Ascending aorta (tissue), 2 donors: ENCODE measurements at regions not wholly inside any gene's neighbourhood (a gene's known extent, or its start where the extent isn't known, plus 50 kb on each side); places are given as distances from the start of the nearest gene placed in this dataset.

Experiments
- DNase-seq, 2 donors: peaks; one replicate each; pipeline ENCODE4 v3.0.0-alpha.2; 2019; ENCODE audit warnings: low spot score in 2 of 2
- H3K27ac ChIP-seq, 2 donors: fragments of 200-600 bp; sonication (generic); one replicate each; pipeline ENCODE4 v1.5.1; 2016 to 2017; ENCODE audit warnings: mild to moderate bottlenecking in 1 of 2
- H3K27me3 ChIP-seq: fragments of 200-600 bp; sonication (generic); one replicate; pipeline ENCODE4 v1.5.1; 2017
- H3K36me3 ChIP-seq, 2 donors: fragments of 200-600 bp; sonication (generic); one replicate each; pipeline ENCODE4 v1.5.1; 2016
- H3K4me1 ChIP-seq, 2 donors: fragments of 200-600 bp; sonication (generic); one replicate each; pipeline ENCODE4 v1.5.1; 2016 to 2017; ENCODE audit warnings: mild to moderate bottlenecking in 1 of 2
- H3K4me3 ChIP-seq, 2 donors: fragments of 200-600 bp; sonication (generic); one replicate each; pipeline ENCODE4 v1.5.1; 2016 to 2017; ENCODE audit warnings: mild to moderate bottlenecking in 1 of 2
- H3K9me3 ChIP-seq, 2 donors: fragments of 200-600 bp; sonication (generic); one replicate each; pipeline ENCODE4 v1.5.1; 2016
- intact Hi-C: fragments of 100-400 bp; cut with DNase I; formaldehyde crosslinking; loops from one replicate; pipeline ENCODE4 v1.15.1; 2023
- TF ChIP-seq, protein P1 (sequence below), 3 experiments: fragments of 200-600 bp in 2 of 3; fragments of 450-650 bp in 1 of 3; sonication (generic) in 2 of 3; IDR thresholded peaks; one replicate each; pipeline ENCODE4 v1.5.1; 2016 to 2019; ENCODE audit warnings: antibody characterized with exemption in 3 of 3, mild to moderate bottlenecking in 1 of 3, moderate library complexity in 1 of 3

DNA sequence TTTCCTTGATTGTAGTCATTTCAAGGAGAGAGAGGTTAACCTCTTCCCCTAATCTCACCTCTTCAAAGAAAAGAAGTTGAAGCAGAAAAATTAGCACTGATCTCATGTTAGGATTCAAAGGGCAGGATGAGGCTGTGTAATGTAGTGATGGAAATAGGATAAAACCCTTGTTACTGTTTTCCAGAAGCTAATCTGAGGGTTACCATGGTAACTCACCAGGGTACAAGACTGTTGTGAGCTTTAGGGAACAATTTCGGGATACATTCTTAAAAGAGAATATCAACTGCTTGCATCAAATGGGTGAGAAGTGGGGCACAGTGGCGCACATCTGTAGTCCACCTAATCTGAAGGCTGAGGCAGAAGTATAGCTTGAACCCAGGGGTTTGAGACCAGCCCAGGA is 64.9 kb upstream of the SLC39A10 start:
- no peaks in the 10 kb centered on the region for H3K27me3 ChIP-seq
- TF ChIP-seq, protein P1, sequence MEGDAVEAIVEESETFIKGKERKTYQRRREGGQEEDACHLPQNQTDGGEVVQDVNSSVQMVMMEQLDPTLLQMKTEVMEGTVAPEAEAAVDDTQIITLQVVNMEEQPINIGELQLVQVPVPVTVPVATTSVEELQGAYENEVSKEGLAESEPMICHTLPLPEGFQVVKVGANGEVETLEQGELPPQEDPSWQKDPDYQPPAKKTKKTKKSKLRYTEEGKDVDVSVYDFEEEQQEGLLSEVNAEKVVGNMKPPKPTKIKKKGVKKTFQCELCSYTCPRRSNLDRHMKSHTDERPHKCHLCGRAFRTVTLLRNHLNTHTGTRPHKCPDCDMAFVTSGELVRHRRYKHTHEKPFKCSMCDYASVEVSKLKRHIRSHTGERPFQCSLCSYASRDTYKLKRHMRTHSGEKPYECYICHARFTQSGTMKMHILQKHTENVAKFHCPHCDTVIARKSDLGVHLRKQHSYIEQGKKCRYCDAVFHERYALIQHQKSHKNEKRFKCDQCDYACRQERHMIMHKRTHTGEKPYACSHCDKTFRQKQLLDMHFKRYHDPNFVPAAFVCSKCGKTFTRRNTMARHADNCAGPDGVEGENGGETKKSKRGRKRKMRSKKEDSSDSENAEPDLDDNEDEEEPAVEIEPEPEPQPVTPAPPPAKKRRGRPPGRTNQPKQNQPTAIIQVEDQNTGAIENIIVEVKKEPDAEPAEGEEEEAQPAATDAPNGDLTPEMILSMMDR (IDR thresholded peaks at IDR 0.05): no peak
- H3K9me3 ChIP-seq: no peaks in the 10 kb centered on the region
- intact Hi-C loops: no loop called here
- peaks cover 0 to 4% of the 10 kb centered on the region in 2 donors for H3K4me1 ChIP-seq
- no peaks in the 10 kb centered on the region for H3K36me3 ChIP-seq
- no peak for DNase-seq
- no peak overlapping the region for H3K4me3 ChIP-seq
- no peak overlapping the region for H3K27ac ChIP-seq

DNA sequence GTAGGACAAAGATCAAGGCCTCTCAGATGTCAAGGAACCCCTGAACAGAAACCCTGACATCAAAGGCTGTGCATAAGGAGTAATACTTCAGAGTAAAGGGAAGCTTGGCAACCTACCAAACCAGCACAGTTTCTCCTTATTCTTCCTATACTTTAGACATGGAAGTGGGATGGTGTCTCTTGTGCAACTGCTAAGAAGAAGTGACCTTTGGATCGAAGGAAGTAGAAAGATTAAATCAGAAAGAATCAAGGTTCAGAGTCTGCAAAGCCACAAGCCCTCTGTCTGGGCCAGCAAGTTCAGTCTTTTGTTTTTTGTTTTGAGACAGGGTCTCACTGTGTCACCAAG is 66.2 kb upstream of the SLC39A10 start:
- Histone ChIP-seq H3K36me3 (no peaks in the 10 kb centered on the region), H3K27ac (no peak overlapping the region), H3K4me1 (peaks cover 0 to 4% of the 10 kb centered on the region in 2 donors), H3K9me3 (no peaks in the 10 kb centered on the region), H3K27me3 (no peaks in the 10 kb centered on the region), H3K4me3 (no peak overlapping the region)
- intact Hi-C loops: no loop called here
- no peak for DNase-seq
- TF ChIP-seq, protein P1 (IDR thresholded peaks at IDR 0.05): no peak

DNA sequence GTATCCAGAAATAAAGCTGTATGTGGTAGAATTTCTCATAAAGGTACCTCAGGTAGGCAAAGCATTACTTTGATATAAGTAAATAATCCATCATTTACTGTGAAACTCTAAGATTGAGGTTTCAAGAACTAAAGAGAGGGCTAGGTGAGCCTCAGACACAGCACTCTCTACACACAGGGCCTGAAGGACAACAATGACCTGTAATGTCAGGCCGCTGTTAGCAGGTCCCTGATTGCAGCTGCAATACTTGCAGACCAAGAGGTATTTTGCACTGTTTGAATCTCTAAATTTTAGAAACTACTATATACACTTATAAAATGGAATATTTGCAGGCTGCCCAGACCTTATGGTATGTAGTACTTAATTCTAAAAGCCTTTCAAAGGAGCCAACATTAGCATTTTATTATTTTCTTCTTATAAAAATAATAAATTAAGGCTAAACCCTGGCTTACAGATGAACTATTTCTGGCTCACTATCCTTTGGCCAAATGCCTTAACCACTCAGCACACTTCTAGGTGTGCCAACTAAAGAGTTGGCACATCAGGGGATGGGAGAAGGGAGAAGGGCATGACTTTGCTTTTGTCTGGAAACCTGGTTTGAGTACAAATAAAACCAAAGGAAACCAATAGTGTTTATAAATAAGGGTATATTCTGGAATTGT is 66.7 kb upstream of the SLC39A10 start:
- Histone ChIP-seq H3K27me3 (no peaks in the 10 kb centered on the region), H3K36me3 (no peaks in the 10 kb centered on the region), H3K27ac (no peak overlapping the region), H3K4me1 (peaks cover 0 to 4% of the 10 kb centered on the region in 2 donors), H3K9me3 (no peaks in the 10 kb centered on the region), H3K4me3 (no peak overlapping the region)
- TF ChIP-seq, protein P1 (IDR thresholded peaks at IDR 0.05): no peak
- no peak for DNase-seq
- intact Hi-C loops: no loop called here

DNA sequence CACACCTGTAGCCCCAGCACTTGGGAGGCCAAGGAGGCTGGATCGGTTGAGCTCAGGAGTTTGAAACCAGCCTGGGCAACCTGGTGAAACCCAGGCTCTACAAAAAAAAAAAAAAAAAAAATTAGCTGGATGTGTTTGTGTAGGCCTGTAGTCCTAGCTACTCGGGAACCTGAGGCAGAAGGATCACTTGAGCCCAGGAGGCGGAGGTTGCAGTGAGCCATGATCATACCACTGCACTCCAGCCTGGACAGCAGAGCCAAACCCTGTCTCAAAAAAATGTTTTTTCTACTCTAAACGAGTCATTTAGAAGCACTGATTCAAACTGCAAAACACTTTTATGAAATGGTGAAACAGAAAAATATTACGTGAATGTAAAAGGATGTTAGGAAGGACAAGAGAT is 69.1 kb upstream of the SLC39A10 start:
- peaks cover 0 to 4% of the 10 kb centered on the region in 2 donors for H3K4me1 ChIP-seq
- H3K9me3 ChIP-seq: no peaks in the 10 kb centered on the region
- TF ChIP-seq, protein P1 (IDR thresholded peaks at IDR 0.05): no peak
- no peaks in the 10 kb centered on the region for H3K27me3 ChIP-seq
- no peaks in the 10 kb centered on the region for H3K36me3 ChIP-seq
- no peak overlapping the region for H3K27ac ChIP-seq
- no peak for DNase-seq
- no peak overlapping the region for H3K4me3 ChIP-seq
- intact Hi-C loops: no loop called here

DNA sequence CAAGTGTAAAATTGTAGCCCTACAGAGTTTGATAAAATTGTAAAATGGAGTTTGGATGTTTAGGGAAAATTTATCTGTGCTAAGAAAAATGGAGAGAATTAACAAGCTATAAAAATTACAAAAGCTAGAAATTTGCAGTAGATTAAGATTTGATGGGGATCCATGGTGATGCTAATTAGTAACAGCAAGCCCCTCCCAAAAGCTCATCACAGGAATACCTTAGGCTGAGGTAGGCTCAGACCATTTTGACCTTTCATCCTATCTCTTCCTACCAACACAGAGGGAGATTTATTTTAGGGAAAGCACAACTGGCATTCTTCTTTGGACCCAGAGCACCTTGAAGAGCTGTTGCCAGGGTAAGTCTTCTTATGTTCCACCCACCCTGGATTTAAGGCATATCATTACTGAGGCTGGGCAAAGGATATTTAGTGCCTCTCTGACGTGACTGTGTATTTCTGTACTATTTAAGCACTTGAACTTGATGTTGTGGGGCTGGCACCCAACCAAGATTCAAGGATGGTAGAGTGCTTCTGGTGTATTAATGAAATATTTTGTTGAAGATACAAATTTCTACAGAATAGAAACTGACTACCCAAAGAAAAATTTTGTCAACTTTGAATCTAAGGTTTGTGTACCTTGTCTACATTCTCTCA is 70.8 kb upstream of the SLC39A10 start:
- no peaks in the 10 kb centered on the region for H3K36me3 ChIP-seq
- no peak overlapping the region for H3K4me3 ChIP-seq
- TF ChIP-seq, protein P1 (IDR thresholded peaks at IDR 0.05): no peak
- intact Hi-C loops: no loop called here
- H3K27ac ChIP-seq: no peak overlapping the region
- no peak for DNase-seq
- no peaks in the 10 kb centered on the region for H3K9me3 ChIP-seq
- H3K4me1 ChIP-seq: peaks cover 0 to 4% of the 10 kb centered on the region in 2 donors
- no peaks in the 10 kb centered on the region for H3K27me3 ChIP-seq
